Uterus (tissue), 3 donors: ENCODE measurements at regions not wholly inside any gene's neighbourhood (a gene's known extent, or its start where the extent isn't known, plus 50 kb on each side); places are given as distances from the start of the nearest gene placed in this dataset.

Experiments
- DNase-seq, 2 donors: peaks; one replicate each; pipeline ENCODE4 v3.0.0-alpha.2; 2019 to 2020
- H3K27ac ChIP-seq, 2 donors: fragments of 200-600 bp; sonication (generic); 1 replicate in 1 of 2; 2 replicates in 1 of 2; pipeline ENCODE4 v1.5.1; 2016 to 2018
- H3K27me3 ChIP-seq, 2 donors: fragments of 200-600 bp; sonication (generic); one replicate each; pipeline ENCODE4 v1.5.1; 2018 to 2019; ENCODE audit warnings: control low read depth in 1 of 2
- H3K36me3 ChIP-seq, 2 donors: fragments of 200-600 bp; sonication (generic); one replicate each; pipeline ENCODE4 v1.5.1; 2019; ENCODE audit warnings: control low read depth in 1 of 2
- H3K4me1 ChIP-seq, 2 donors: fragments of 200-600 bp; sonication (generic); one replicate each; pipeline ENCODE4 v1.5.1; 2018 to 2019; ENCODE audit warnings: control low read depth in 1 of 2
- H3K4me3 ChIP-seq, 2 donors: fragments of 200-600 bp; sonication (generic); 1 replicate in 1 of 2; 2 replicates in 1 of 2; pipeline ENCODE4 v1.5.1; 2018 to 2019; ENCODE audit warnings: mild to moderate bottlenecking in 1 of 2
- H3K9me3 ChIP-seq, 2 donors: fragments of 200-600 bp; sonication (generic); one replicate each; pipeline ENCODE4 v1.5.1; 2019; ENCODE audit warnings: control low read depth in 1 of 2
- CTCF ChIP-seq, 4 experiments: fragments of 200-600 bp in 2 of 4; fragments of 450-650 bp in 2 of 4; sonication (generic) in 2 of 4; IDR thresholded peaks; one replicate each; pipeline ENCODE4 v1.5.1; 2016 to 2019; ENCODE audit warnings: antibody characterized with exemption in 4 of 4, mild to moderate bottlenecking in 2 of 4, moderate library complexity in 1 of 4
- POLR2A ChIP-seq, 2 donors: fragments of 450-650 bp; IDR thresholded peaks; one replicate each; pipeline ENCODE4 v1.6.1; 2016; ENCODE audit warnings: antibody characterized with exemption in 2 of 2, mild to moderate bottlenecking in 1 of 2, moderate library complexity in 1 of 2
- intact Hi-C: fragments of 100-400 bp; cut with DNase I; formaldehyde crosslinking; loops from one replicate; pipeline ENCODE4 v1.15.1; 2023; ENCODE audit warnings: low total_unique reads
- donor health status: DM: yes; HTN: yes; CAD: no.

- DNase-seq: no peak
- intact Hi-C loops: no loop called here
- Histone ChIP-seq H3K36me3 (no peaks in the 10 kb centered on the region), H3K27me3 (no peaks in the 10 kb centered on the region), H3K4me1 (no peaks in the 10 kb centered on the region), H3K27ac (no peak overlapping the region), H3K4me3 (no peak overlapping the region), H3K9me3 (no peaks in the 10 kb centered on the region)
- TF ChIP-seq POLR2A (IDR thresholded peaks at IDR 0.05) (no peak), CTCF (IDR thresholded peaks at IDR 0.05) (no peak)
Observed at GRCh38 chr7:36802459-36803135, 78.3 kb upstream of the AOAH start.

- intact Hi-C loops: no loop called here
- no peak overlapping the region for H3K27ac ChIP-seq
- H3K4me1 ChIP-seq: no peaks in the 10 kb centered on the region
- H3K36me3 ChIP-seq: no peaks in the 10 kb centered on the region
- no peaks in the 10 kb centered on the region for H3K9me3 ChIP-seq
- no peak overlapping the region for H3K4me3 ChIP-seq
- no peak for DNase-seq
- TF ChIP-seq POLR2A (IDR thresholded peaks at IDR 0.05) (no peak), CTCF (IDR thresholded peaks at IDR 0.05) (no peak)
- no peaks in the 10 kb centered on the region for H3K27me3 ChIP-seq
Observed at GRCh38 chr7:36796850-36797536, 72.7 kb upstream of the AOAH start.

- no peak for TF ChIP-seq POLR2A (IDR thresholded peaks at IDR 0.05)
- TF ChIP-seq CTCF (IDR thresholded peaks at IDR 0.05): no peak
- intact Hi-C loops: no loop called here
- no peak overlapping the region for H3K4me3 ChIP-seq
- H3K36me3 ChIP-seq: no peaks in the 10 kb centered on the region
- H3K9me3 ChIP-seq: no peaks in the 10 kb centered on the region
- H3K4me1 ChIP-seq: no peaks in the 10 kb centered on the region
- no peaks in the 10 kb centered on the region for H3K27me3 ChIP-seq
- no peak overlapping the region for H3K27ac ChIP-seq
- no peak for DNase-seq
Observed at GRCh38 chr7:36795451-36796021, 71.2 kb upstream of the AOAH start.

- intact Hi-C loops: no loop called here
- no peak overlapping the region for H3K27ac ChIP-seq
- H3K4me3 ChIP-seq: no peak overlapping the region
- H3K36me3 ChIP-seq: no peaks in the 10 kb centered on the region
- DNase-seq: no peak
- TF ChIP-seq CTCF (IDR thresholded peaks at IDR 0.05): no peak
- TF ChIP-seq POLR2A (IDR thresholded peaks at IDR 0.05): no peak
- no peaks in the 10 kb centered on the region for H3K9me3 ChIP-seq
- no peaks in the 10 kb centered on the region for H3K27me3 ChIP-seq
- H3K4me1 ChIP-seq: no peaks in the 10 kb centered on the region
Observed at GRCh38 chr7:36794689-36795088, 70.4 kb upstream of the AOAH start.

- no peak for DNase-seq
- no peaks in the 10 kb centered on the region for H3K36me3 ChIP-seq
- H3K4me3 ChIP-seq: no peak overlapping the region
- TF ChIP-seq POLR2A (IDR thresholded peaks at IDR 0.05): no peak
- no peak for TF ChIP-seq CTCF (IDR thresholded peaks at IDR 0.05)
- no peaks in the 10 kb centered on the region for H3K27me3 ChIP-seq
- H3K9me3 ChIP-seq: no peaks in the 10 kb centered on the region
- intact Hi-C loops: no loop called here
- H3K4me1 ChIP-seq: no peaks in the 10 kb centered on the region
- no peak overlapping the region for H3K27ac ChIP-seq
Observed at GRCh38 chr7:36792421-36792820, 68.1 kb upstream of the AOAH start.
